ENCODE measurements at regions not wholly inside any gene's neighbourhood (a gene's known extent, or its start where the extent isn't known, plus 50 kb on each side); places are given as distances from the start of the nearest gene placed in this dataset.

- DNase-seq (no peak), ATAC-seq (no peak)
- intact Hi-C loops (cut with DNase I, micrococcal nuclease): no loop called here
Measured at GRCh38 chr4:34181311-34181841, 2062.9 kb downstream of the ARAP2 start.

- DNase-seq (no peak), ATAC-seq (no peak)
- intact Hi-C loops (cut with DNase I, micrococcal nuclease): no loop called here
Measured at GRCh38 chr4:34181891-34182290, 2062.4 kb downstream of the ARAP2 start.

- ATAC-seq: no peak
- no peak for DNase-seq
- intact Hi-C loops (cut with DNase I, micrococcal nuclease): no loop called here
Measured at GRCh38 chr4:34182306-34182705, 2062.0 kb downstream of the ARAP2 start.

- ATAC-seq: no peak
- intact Hi-C loops (cut with DNase I, micrococcal nuclease): no loop called here
- DNase-seq: no peak
Measured at GRCh38 chr4:34183926-34184325, 2060.4 kb downstream of the ARAP2 start.

- no peak for ATAC-seq
- intact Hi-C loops (cut with DNase I, micrococcal nuclease): no loop called here
- no peak for DNase-seq
Measured at GRCh38 chr4:34187056-34187455, 2057.3 kb downstream of the ARAP2 start.

GRCh38 chr4:34191443-34191842, 2052.9 kb downstream of the ARAP2 start:
- no peak for DNase-seq
- intact Hi-C loops (cut with DNase I, micrococcal nuclease): no loop called here
- no peak for ATAC-seq

GRCh38 chr4:34193451-34194154, 2050.7 kb downstream of the ARAP2 start:
- no peak for ATAC-seq
- intact Hi-C loops (cut with DNase I, micrococcal nuclease): no loop called here
- no peak for DNase-seq

GRCh38 chr4:34194585-34194984, 2049.7 kb downstream of the ARAP2 start:
- ATAC-seq (no peak), DNase-seq (no peak)
- intact Hi-C loops (cut with DNase I, micrococcal nuclease): no loop called here

GRCh38 chr4:34196375-34196774, 2047.9 kb downstream of the ARAP2 start:
- ATAC-seq (no peak), DNase-seq (no peak)
- intact Hi-C loops (cut with DNase I, micrococcal nuclease): no loop called here

- intact Hi-C loops (cut with DNase I, micrococcal nuclease): no loop called here
- DNase-seq (no peak), ATAC-seq (no peak)
Measured at GRCh38 chr4:34198966-34199365, 2045.3 kb downstream of the ARAP2 start.

GRCh38 chr4:34200535-34200934, 2043.8 kb downstream of the ARAP2 start:
- intact Hi-C loops (cut with DNase I, micrococcal nuclease): no loop called here
- DNase-seq: no peak
- no peak for ATAC-seq

- ATAC-seq: no peak
- intact Hi-C loops (cut with DNase I, micrococcal nuclease): no loop called here
Measured at GRCh38 chr4:34202154-34202553, 2042.2 kb downstream of the ARAP2 start.

GRCh38 chr4:34220601-34221000, 2023.7 kb downstream of the ARAP2 start:
- intact Hi-C loops (cut with DNase I, micrococcal nuclease): no loop called here
- DNase-seq (no peak), ATAC-seq (no peak)

More at GRCh38 chr4:34202154-34202553, 2042.2 kb downstream of the ARAP2 start:
- no peak for DNase-seq

GRCh38 chr4:34221986-34222385, 2022.3 kb downstream of the ARAP2 start:
- intact Hi-C loops (cut with DNase I, micrococcal nuclease): no loop called here

GRCh38 chr4:34236118-34236517, 2008.2 kb downstream of the ARAP2 start:
- no peak for DNase-seq
- intact Hi-C loops (cut with DNase I, micrococcal nuclease): no loop called here
- no peak for ATAC-seq

More at GRCh38 chr4:34221986-34222385, 2022.3 kb downstream of the ARAP2 start:
- DNase-seq (no peak), ATAC-seq (no peak)

GRCh38 chr4:34245276-34245675, 1999.0 kb downstream of the ARAP2 start:
- ATAC-seq: no peak
- intact Hi-C loops (cut with DNase I, micrococcal nuclease): no loop called here
- DNase-seq: no peak

- intact Hi-C loops (cut with DNase I, micrococcal nuclease): no loop called here
- DNase-seq (no peak), ATAC-seq (no peak)
Measured at GRCh38 chr4:34250562-34250961, 1993.8 kb downstream of the ARAP2 start.

- ATAC-seq: no peak
- intact Hi-C loops (cut with DNase I, micrococcal nuclease): no loop called here
- DNase-seq: no peak
Measured at GRCh38 chr4:34253239-34253638, 1991.1 kb downstream of the ARAP2 start.

- intact Hi-C loops (cut with DNase I, micrococcal nuclease): no loop called here
- no peak for DNase-seq
- no peak for ATAC-seq
Measured at GRCh38 chr4:34258176-34258575, 1986.1 kb downstream of the ARAP2 start.

- ATAC-seq (no peak), DNase-seq (no peak)
- intact Hi-C loops (cut with DNase I, micrococcal nuclease): no loop called here
Measured at GRCh38 chr4:34261799-34262314, 1982.5 kb downstream of the ARAP2 start.

- ATAC-seq: no peak
- intact Hi-C loops (cut with DNase I, micrococcal nuclease): no loop called here
- no peak for DNase-seq
Measured at GRCh38 chr4:34269613-34270012, 1974.7 kb downstream of the ARAP2 start.
